ENCODE measurements at regions not wholly inside any gene's neighbourhood (a gene's known extent, or its start where the extent isn't known, plus 50 kb on each side); places are given as distances from the start of the nearest gene placed in this dataset.

GRCh38 chr5:67375606-67376005 is 179.0 kb upstream of the CD180 start:
- Mint-ChIP-seq H3K9me3 (ENCODE audit: unreplicated experiment) (no peaks in the 10 kb centered on the region), H3K27ac (ENCODE audit: unreplicated experiment) (no peak overlapping the region), H3K4me1 (ENCODE audit: low read depth, unreplicated experiment) (no peaks in the 10 kb centered on the region), H3K27me3 (ENCODE audit: low read depth, unreplicated experiment) (peaks cover 3% of the 10 kb centered on the region), H3K4me3 (ENCODE audit: unreplicated experiment) (no peak overlapping the region), H3K36me3 (ENCODE audit: low read depth, unreplicated experiment) (no peaks in the 10 kb centered on the region)
- Histone ChIP-seq H3K9ac (ENCODE audit: low read length) (no peak overlapping the region), H3K36me3 (ENCODE audit: insufficient read depth, low read length) (no peaks in the 10 kb centered on the region), H3K27me3 (ENCODE audit: insufficient read depth, low read length) (no peaks in the 10 kb centered on the region), H3K4me2 (ENCODE audit: low read length) (no peak overlapping the region), H2AFZ (ENCODE audit: low read depth, low read length) (no peak overlapping the region), H3K9me3 (ENCODE audit: insufficient read depth, low read depth, low read length) (no peaks in the 10 kb centered on the region), H3K4me3 (ENCODE audit: insufficient read depth, low read depth, low read length) (no peak overlapping the region), H4K20me1 (ENCODE audit: insufficient read depth, low read length) (no peaks in the 10 kb centered on the region), H3K4me1 (ENCODE audit: insufficient read depth, low read length) (no peaks in the 10 kb centered on the region), H3K27ac (ENCODE audit: low read depth, low read length) (no peak overlapping the region), H3K79me2 (ENCODE audit: insufficient read depth, low read length) (no peaks in the 10 kb centered on the region)
- TF ChIP-seq EZH2 (IDR thresholded peaks at IDR 0.05; ENCODE audit: insufficient read depth, low read length) (no peak), CTCF (IDR thresholded peaks at IDR 0.05; ENCODE audit: insufficient read depth, low read depth, low read length) (no peak)
- FAIRE-seq (no peak), DNase-seq (ENCODE audit: low read depth) (no peak)

- FAIRE-seq (no peak), DNase-seq (ENCODE audit: low read depth) (no peak)
- Mint-ChIP-seq H3K27me3 (ENCODE audit: low read depth, unreplicated experiment) (peaks cover 3% of the 10 kb centered on the region), H3K27ac (ENCODE audit: unreplicated experiment) (no peak overlapping the region), H3K9me3 (ENCODE audit: unreplicated experiment) (no peaks in the 10 kb centered on the region), H3K4me1 (ENCODE audit: low read depth, unreplicated experiment) (no peaks in the 10 kb centered on the region), H3K36me3 (ENCODE audit: low read depth, unreplicated experiment) (no peaks in the 10 kb centered on the region), H3K4me3 (ENCODE audit: unreplicated experiment) (no peak overlapping the region)
- Histone ChIP-seq H3K4me1 (ENCODE audit: insufficient read depth, low read length) (no peaks in the 10 kb centered on the region), H3K4me2 (ENCODE audit: low read length) (no peak overlapping the region), H3K79me2 (ENCODE audit: insufficient read depth, low read length) (no peaks in the 10 kb centered on the region), H3K9ac (ENCODE audit: low read length) (no peak overlapping the region), H3K36me3 (ENCODE audit: insufficient read depth, low read length) (no peaks in the 10 kb centered on the region), H4K20me1 (ENCODE audit: insufficient read depth, low read length) (no peaks in the 10 kb centered on the region), H2AFZ (ENCODE audit: low read depth, low read length) (no peak overlapping the region), H3K27ac (ENCODE audit: low read depth, low read length) (no peak overlapping the region), H3K27me3 (ENCODE audit: insufficient read depth, low read length) (no peaks in the 10 kb centered on the region), H3K9me3 (ENCODE audit: insufficient read depth, low read depth, low read length) (no peaks in the 10 kb centered on the region), H3K4me3 (ENCODE audit: insufficient read depth, low read depth, low read length) (no peak overlapping the region)
- TF ChIP-seq EZH2 (IDR thresholded peaks at IDR 0.05; ENCODE audit: insufficient read depth, low read length) (no peak), CTCF (IDR thresholded peaks at IDR 0.05; ENCODE audit: insufficient read depth, low read depth, low read length) (no peak)
Observed at GRCh38 chr5:67374378-67374777, 177.8 kb upstream of the CD180 start.

- no peaks in the 10 kb centered on the region for H3K27me3 ChIP-seq (ENCODE audit: insufficient read depth, low read length)
- H3K36me3 Mint-ChIP-seq (ENCODE audit: low read depth, unreplicated experiment) = no peaks in the 10 kb centered on the region
- peaks cover 3% of the 10 kb centered on the region for H3K27me3 Mint-ChIP-seq (ENCODE audit: low read depth, unreplicated experiment)
- H3K27ac Mint-ChIP-seq (ENCODE audit: unreplicated experiment) = no peak overlapping the region
- no peak overlapping the region for H3K4me3 ChIP-seq (ENCODE audit: insufficient read depth, low read depth, low read length)
- H2AFZ ChIP-seq (ENCODE audit: low read depth, low read length) = no peak overlapping the region
- no peak overlapping the region for H3K27ac ChIP-seq (ENCODE audit: low read depth, low read length)
- H3K36me3 ChIP-seq (ENCODE audit: insufficient read depth, low read length) = no peaks in the 10 kb centered on the region
- H3K4me1 Mint-ChIP-seq (ENCODE audit: low read depth, unreplicated experiment) = no peaks in the 10 kb centered on the region
- no peaks in the 10 kb centered on the region for H3K79me2 ChIP-seq (ENCODE audit: insufficient read depth, low read length)
- no peak for DNase-seq (ENCODE audit: low read depth)
- H3K9me3 Mint-ChIP-seq (ENCODE audit: unreplicated experiment) = no peaks in the 10 kb centered on the region
- no peak overlapping the region for H3K4me2 ChIP-seq (ENCODE audit: low read length)
- no peak for FAIRE-seq
- H3K4me3 Mint-ChIP-seq (ENCODE audit: unreplicated experiment) = no peak overlapping the region
- H3K9me3 ChIP-seq (ENCODE audit: insufficient read depth, low read depth, low read length) = no peaks in the 10 kb centered on the region
- TF ChIP-seq CTCF (IDR thresholded peaks at IDR 0.05; ENCODE audit: insufficient read depth, low read depth, low read length) (no peak), EZH2 (IDR thresholded peaks at IDR 0.05; ENCODE audit: insufficient read depth, low read length) (no peak)
- no peak overlapping the region for H3K9ac ChIP-seq (ENCODE audit: low read length)
- no peaks in the 10 kb centered on the region for H4K20me1 ChIP-seq (ENCODE audit: insufficient read depth, low read length)
- H3K4me1 ChIP-seq (ENCODE audit: insufficient read depth, low read length) = no peaks in the 10 kb centered on the region
Observed at GRCh38 chr5:67373518-67373917, 176.9 kb upstream of the CD180 start.

Measured in astrocyte (in vitro differentiated cells and primary cell).